ENCODE measurements at regions not wholly inside any gene's neighbourhood (a gene's known extent, or its start where the extent isn't known, plus 50 kb on each side); places are given as distances from the start of the nearest gene placed in this dataset.

GRCh38 chr18:10249801-10250200 is 204.6 kb upstream of the APCDD1 start:
- TF ChIP-seq POLR2A (IDR thresholded peaks at IDR 0.05; ENCODE audit: low read length), result no peak
- TF ChIP-seq GATA1 (IDR thresholded peaks at IDR 0.05; ENCODE audit: low read depth, low read length), result no peak

Measured in erythroblast (primary cell).